HG02763 (cell line): ENCODE measurements at regions not wholly inside any gene's neighbourhood (a gene's known extent, or its start where the extent isn't known, plus 50 kb on each side); places are given as distances from the start of the nearest gene placed in this dataset.

Source experiments
- ATAC-seq: cut with Tn5 transposase; IDR thresholded peaks from one replicate; pipeline ENCODE4 v1.9.1; 2021; ENCODE audit warnings: mild to moderate bottlenecking, moderate library complexity; ENCODE audit not compliant: unreplicated experiment

DNA sequence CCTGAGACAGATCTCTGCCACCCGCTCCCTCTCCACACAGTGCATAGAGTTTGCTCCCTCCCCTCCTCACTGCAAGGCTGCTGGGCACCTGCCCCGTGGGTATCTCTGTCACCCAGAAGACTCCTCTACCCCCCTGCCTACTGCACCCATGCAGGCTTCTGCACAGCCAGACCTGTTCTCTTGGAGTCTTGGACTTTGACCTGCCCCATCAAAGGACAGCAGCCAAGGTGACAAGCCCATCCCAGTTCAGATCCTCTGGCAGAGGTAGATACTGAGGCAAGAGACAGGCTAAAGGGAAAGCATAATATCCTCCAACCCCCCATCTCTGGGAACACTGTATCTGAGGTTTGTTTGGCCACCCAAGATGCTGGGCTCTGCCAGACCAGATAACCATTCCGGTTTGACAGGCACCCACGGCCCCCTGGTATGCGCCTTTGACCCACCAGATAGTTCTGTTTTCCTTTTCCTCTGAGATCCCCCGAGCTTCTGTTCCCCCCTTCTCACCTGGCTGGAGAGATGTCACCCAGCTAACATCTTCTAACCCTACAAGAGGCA, 239.6 kb downstream of the SOX9 start:
- no peak for ATAC-seq

DNA sequence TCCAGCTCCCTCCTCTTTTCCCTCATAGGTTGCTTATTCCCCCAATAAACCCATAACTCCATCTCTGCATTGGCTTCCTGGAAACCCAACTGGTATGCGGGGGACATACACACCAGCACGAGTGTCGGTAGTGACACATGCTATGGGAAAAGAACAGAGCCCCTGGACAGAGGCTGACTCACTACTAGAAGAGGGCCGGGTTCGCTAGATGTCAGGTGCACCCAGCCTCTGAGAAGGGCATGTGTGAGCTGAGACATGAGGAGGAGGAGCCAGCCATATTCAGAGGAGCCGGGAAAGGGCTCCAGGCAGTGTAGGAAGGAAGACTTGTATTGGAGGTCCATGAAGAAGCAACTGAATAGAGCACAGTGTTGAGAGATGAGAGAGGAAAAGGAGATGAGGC, 241.1 kb downstream of the SOX9 start:
- no peak for ATAC-seq

DNA sequence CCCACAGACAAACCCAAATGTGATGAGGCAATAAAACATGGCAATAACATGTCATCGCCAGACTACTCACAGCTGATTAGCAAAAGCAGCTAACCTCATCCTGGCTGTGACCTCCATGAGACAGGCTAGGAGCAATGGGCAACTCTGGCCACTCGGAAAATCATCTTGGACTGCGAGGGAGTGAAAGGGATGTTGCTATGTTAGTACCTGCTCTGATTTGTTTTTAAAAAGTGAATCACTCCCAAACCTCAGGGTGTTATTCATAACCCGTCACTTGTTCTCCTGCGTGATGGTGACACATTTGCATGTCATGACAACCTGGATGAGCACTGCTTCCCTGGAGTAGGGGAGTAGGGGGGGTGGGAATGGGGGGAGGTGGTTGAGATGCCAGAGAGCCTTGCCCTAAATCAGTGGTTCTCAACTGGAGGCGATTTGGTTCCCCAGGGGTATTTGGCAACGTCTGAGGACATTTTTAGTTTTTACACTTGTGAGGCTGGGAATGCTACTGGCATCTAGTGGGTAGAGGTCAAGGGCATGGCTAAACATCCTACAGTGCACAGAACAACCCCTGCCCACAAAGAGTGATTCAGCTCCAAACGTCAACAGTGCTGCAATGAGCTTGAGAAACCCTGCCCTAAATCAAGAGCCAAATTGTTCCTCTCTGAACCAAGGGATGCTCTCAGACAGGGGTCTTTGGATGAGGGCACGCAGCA, 241.7 kb downstream of the SOX9 start:
- ATAC-seq: no peak

DNA sequence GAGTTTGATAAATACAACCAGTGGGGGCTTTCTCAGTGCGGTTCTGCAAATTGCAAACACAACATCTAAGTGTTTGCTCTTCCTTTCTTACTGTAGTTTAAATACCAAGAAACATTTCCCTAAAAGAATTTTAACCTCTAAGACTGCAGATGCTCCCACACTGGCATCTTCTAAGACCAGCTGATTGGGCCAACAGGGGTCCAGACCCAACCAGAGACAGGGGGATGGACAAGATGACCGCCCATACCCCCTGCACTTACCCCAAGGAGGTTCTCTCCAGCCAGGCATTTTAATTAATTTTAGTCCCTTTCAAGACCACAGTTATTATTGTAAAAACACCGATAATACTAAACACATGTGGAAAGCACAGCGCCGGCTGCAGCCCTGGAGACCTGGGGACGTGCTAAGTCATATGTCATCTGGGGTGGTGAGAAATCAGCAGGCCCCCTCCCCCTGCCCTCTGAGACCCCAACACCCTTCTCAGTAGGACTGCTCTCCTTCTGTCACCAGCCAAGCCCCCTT, 242.3 kb downstream of the SOX9 start:
- no peak for ATAC-seq

DNA sequence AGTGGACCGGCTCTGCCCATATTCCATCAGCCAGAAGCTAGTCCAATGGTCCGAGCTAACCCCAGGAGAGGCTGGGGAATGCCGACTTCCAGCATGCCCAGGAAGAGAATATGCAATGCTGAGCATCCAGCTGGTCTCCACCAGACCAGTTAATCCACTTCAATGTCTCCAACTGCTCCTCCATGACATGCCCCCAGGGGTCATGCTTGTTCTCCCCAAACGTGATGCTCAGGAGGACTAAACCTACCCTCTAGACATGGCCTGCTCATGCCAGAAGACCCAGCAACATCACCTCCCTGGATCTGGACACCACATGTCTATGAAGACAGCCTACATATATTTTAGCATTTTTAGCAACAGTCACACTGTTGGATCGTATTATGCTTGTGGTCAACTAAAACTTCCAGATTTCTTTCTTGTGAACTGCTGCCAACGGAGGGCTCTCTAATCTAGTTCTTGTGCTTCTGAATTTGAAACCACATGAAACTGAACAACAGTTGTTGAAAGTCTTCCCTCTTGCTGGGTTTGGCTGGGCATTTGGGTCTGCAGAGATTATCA, 245.1 kb downstream of the SOX9 start:
- ATAC-seq: no peak

DNA sequence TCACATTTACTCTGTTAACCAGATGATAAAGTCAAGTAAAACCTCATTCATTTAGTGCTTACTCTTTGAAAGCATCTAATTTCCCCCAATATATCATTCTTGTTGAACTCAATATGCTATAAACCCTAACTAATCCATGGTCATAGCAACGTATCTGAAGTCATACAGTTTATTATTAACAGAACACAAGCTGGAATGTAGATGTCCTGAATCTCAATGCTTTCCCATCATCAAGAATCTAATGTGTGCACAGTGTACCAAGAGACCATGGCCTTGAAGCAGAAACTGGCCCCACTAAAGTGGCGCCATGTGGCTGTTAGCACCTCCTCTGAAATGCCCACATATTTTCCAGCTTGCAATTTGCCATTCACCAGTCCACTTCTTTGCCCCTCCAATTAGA, 245.8 kb downstream of the SOX9 start:
- no peak for ATAC-seq

DNA sequence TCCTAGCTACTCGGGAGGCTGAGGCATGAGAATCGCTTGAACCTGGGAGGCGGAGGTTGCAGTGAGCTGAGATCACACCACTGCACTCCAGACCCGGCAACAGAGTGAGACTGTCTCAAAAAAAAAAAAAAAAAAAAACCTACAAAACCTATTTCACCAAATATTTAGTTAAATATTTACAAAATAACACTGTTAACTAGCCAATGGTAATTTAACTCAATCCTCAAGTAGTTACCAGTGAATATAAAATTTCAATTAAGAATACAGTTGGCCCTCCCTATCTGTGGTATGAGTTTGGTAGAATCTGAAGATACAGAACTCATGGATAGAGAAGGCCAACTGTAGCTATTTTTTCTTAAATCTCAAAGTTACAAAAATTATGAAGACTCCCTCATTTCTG, 247.4 kb downstream of the SOX9 start:
- ATAC-seq: no peak

DNA sequence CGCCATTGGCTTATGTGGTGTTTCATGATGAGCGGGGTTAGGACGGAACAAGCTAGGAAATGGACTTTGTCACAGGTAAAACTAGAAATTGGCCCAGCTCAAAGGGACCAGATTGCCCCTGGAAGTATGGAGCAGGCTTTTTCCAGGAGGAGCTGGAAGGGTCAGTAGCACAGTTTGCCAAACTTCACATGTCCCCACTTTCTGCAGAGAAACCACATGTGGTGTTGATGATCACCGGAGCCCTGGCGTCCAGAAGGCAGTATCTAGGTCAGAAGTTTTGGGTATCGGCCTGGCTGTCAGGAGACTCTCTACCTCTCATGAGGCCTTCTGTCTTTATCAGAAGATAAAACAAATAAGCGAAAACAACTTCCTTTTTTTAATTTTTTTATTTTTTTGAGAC, 248.5 kb downstream of the SOX9 start:
- no peak for ATAC-seq

DNA sequence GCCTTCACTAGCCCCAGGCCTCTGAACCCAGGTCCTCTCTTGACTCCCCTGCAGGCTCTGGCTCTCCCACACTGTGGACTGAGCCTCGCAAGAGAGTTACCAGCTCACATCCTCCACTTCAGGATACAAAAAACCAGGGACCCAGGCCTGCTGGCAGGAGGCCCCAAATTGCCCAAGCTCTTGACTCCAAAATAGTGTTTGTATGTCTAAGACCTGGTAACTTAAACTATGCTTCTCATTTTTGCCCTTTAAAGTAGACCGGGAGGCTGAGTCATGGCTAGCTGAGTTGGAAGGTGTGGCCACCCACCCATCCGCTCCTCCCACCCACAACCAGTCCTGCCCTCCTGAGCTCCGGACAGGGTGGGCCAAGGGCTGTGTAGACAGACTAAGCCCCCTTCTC, 250.0 kb downstream of the SOX9 start:
- ATAC-seq: no peak

DNA sequence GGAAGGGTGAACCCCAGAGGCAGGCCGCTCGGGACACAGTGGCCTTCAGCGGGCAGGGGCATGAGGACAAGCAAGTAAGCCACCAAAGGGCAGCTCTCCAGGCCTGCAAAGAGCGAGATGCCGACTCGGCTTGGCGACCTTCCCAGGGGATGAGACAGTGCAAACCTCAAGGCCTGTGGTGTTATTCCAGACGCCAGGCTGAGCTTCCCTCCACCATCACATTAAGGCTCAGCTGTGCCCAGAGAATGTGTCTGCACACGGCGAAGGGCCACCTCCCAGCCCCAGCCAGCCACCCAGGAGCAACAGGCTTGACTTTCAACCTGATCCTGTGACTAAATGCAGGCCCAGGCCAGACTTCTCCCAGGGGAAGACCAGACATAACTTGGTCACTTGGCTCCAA, 251.4 kb downstream of the SOX9 start:
- ATAC-seq: no peak

DNA sequence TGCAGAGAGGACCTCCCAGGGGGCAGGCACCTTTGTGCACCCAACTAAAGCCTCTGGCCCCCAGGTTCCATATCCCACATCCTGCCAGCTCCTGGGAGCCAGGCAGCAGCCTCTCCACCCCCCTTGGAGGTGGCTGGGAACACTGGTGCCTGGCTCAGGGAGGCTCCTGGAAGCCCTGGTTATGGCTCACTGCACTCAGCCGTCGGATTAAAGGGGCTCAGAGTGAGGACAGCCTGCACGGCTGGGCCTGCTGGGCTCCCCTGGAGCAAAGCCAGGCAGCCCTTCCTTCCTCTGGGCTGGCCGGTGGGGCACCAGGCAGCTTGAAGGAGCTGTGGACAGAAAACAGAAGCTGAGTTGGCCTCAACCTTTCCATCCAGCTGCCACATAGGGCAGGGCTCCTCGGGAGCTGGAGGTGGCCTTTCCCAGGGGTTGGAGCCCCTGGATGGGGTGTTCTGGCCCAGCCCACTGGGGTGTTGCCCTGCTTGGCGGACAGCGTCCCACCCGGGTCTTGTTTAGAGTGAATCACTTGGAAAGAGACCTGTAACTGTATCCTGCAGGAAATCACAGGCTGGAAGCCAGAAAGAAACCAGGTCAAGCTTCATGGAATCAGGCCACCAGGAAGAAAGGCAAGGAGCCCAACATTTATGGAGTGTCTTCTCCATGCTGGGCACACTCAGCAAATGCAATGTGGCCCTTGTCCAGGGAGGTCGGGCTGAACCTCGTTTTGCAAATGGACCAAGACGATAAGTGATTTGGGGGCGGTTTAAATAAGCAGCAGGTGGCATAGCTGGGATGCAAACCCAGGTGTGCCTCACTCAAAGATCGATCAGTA, 253.3 kb downstream of the SOX9 start:
- no peak for ATAC-seq

DNA sequence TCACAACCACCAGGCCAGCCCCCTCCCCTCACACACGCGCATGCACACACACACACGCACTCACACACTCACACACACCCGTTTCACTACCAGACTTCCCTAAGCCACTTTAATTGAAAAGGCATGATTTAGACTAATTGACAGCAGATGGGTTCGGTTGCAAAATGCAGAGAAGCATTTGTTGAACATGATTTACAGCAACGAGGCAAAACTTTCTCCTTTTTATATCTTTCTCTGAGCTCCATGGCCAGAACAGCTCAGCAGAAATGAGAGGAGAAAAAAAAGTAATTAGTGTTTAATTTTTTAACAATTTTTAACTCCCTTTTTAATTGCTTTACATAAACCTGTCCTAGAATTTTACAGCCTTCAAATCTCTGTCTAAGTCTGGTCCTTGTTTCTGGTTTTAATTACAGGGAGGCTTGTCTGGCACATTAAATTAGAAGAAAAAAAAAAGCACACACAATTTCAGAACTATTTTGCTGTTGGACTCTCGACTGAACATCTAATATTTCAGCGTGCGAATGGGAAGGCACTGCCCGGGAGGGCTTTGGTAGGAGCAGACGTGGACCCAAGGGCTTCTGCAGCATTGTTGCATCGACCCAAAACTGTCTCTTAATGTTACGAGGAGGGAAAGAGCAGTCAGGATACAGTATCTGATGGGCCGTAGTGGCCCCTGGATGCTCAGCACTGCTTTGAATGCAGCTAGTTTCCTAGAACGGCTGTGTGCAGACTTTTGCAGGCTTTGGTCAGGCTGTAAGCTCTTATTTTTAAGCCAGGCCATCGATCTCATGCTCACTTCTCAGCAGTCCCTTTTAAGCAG, 255.9 kb downstream of the SOX9 start:
- ATAC-seq: no peak

DNA sequence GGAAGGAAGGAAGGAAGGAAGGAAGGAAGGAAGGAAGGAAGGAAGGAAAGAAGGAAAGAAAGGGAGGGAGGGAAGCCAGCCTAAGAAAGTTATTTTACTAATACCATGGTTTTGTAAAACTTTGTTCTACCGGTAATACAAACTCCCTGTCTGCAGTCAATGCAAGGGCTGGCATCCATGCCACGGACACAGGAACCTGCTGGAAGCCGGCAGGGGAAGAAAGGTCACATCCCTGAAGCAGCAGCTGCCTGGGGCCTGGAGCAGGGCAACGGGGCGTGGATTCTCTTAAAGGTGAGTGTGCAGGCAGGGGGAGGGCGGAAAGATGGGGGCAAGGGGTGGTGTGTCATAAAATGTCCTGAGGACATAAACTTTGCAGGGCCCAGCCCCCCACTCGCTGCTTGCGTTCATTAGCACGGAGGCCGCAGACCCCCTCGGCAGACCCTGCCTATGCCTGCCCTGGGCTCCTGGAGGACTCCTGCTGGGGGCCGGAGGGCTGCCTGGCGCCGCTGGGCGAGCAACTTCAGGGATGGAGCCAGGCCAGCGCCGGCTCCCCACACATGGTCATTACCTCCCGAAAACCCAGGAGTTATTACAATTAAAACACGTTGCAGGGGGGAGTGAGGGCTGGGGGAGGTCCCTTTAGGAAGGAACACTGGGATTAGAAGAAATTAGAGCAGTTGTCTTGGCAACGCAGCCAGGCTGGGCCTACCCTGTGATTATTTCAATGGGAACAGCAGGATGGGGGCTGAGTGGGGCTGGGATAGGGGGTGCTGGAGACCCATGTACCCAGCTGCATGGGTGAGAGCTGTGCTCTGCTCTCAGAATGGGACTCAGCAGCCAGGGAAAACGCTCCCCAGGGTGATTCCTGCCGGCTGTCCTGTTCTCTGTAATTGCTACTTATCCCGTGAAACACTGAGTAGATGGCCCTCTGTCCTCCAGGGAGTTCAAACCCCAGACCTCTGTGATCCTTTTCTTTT, 257.9 kb downstream of the SOX9 start:
- ATAC-seq: no peak

DNA sequence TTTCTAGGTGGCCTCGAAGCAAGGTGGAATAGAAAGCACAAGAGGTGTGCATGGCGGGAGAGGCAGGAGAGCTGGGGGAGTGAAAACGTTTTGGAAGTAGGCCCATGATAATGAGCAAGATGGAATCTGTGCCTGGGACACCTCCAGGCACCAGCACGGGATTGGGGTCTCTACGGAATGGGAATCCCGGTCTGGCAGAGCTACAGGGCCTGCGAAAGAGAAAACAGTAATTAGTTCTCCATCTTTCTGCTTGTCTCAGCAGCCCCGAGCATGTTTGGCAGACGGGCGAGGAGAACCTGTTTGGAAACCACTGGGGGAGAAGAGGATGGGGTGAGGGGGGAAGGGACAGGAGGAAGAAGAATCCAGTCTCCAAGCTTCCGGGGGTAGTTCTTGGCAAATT, 258.7 kb downstream of the SOX9 start:
- ATAC-seq: no peak

DNA sequence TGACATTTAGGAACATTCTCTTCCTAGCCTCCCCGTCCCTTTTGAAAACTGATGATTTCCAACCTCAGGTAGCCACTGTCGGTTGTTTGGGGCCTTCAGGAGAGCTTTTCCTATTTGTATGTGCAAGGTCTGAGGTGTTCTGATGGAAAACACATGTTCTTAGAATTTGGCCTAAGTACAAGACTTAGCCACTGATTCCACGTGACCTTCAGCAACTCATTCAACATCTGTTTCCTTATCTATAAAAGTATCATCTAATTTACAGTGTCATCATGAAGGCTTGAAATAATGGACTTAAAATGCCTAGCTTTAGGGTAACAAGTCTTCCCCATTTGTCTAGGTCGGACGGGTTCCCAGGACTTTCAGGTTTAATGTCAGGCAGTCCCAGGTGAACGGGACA, 259.3 kb downstream of the SOX9 start:
- no peak for ATAC-seq

DNA sequence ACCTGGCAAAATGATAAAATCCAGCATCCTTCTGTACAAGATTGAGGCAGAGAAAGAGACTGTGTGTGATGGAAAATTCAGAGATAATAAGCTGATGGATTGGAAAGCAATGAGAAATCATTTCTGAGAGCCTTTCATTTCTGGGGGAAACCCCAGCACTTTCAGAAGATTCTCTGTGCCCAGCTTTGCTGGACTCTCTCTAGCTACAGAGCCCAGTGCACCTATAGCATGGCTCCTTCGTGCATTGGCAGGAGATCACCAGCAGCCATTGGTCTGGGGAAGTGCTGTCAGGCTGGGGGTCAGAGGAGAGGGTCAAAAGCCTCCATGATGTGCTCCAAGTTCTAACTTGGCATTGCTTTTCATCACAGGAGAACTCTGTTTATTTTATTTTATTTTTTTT, 259.9 kb downstream of the SOX9 start:
- no peak for ATAC-seq

DNA sequence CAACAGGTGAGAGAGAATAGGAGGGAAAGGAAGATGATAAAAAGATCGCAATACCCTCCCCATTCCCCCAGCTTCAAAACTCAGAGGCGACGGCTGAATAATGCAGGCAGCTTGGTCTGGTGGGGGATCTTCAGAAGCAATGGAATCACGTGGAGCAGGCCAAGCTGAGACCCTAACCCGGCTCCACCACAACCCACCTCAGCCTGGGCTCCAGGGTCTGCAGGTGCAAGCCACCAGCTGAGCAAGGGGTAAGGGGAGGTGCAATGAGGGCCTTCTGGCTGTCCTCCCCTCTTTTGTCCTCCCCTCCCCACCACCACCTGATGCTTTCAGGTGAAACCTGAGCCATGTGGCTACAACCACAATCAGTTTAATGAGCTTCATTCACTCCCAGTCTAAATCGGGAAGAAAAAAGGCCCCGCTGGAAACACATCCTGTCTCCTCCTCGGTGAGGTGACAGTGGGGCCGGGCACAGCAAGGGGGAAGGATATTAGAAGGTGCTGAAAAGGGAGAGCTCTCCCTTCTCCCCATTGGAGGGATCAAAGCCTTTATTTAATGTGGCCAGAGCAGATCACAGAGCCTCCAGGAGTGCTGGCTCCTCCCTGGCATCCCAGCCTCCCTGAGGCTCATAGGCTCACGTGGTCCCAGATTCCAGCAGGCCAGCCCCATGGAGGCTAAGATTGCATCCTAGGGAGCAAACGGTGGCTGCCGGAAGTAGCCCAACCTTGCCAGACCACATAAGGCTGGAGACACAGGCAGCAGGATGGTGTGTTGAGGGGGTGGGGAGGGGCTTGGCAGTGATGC, 261.0 kb downstream of the SOX9 start:
- no peak for ATAC-seq

DNA sequence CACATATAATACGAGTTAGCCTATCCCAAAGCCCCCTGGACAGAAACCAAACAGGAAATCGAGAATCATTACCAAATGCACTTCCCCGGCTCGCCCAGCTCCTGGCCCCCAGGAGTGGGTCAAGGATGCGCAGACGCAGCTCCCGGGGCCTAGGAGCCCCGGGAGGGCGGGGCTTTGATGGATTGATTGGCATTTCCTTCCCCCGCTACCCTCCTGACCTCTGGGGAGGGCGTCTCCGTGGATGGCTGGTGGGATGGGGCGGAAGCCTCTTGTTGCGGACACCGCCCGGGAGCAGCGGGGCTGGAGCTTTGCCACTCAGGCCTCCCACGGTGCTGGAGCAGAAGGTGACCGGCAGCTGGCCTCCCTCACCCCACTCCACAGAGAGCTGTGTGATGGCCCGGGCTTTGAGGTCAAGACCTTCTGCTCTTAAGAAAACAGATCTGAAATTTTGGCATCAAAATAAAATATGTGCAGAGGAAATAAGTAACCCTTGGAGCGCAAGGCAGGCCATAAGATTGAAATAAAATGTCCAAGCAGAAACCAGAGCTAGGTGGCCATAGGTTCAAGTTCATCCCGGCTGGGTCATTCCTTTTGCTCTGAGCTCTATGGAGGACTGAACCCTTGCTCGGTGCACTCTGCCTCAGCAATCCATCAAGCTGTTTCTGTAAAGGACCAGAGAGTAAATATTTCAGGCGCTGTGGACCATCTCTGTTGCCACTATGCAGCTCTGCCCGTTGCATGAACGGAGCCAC, 262.3 kb downstream of the SOX9 start:
- no peak for ATAC-seq
